ENCODE measurements at regions not wholly inside any gene's neighbourhood (a gene's known extent, or its start where the extent isn't known, plus 50 kb on each side); places are given as distances from the start of the nearest gene placed in this dataset.

GRCh38 chr11:112367461-112367860 is 106.8 kb upstream of the PLET1 start:
- TF ChIP-seq, protein P1, sequence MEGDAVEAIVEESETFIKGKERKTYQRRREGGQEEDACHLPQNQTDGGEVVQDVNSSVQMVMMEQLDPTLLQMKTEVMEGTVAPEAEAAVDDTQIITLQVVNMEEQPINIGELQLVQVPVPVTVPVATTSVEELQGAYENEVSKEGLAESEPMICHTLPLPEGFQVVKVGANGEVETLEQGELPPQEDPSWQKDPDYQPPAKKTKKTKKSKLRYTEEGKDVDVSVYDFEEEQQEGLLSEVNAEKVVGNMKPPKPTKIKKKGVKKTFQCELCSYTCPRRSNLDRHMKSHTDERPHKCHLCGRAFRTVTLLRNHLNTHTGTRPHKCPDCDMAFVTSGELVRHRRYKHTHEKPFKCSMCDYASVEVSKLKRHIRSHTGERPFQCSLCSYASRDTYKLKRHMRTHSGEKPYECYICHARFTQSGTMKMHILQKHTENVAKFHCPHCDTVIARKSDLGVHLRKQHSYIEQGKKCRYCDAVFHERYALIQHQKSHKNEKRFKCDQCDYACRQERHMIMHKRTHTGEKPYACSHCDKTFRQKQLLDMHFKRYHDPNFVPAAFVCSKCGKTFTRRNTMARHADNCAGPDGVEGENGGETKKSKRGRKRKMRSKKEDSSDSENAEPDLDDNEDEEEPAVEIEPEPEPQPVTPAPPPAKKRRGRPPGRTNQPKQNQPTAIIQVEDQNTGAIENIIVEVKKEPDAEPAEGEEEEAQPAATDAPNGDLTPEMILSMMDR (IDR thresholded peaks at IDR 0.05; ENCODE audit: insufficient read depth, low read length, severe bottlenecking), result no peak
- Histone ChIP-seq H3K4me3 (ENCODE audit: low read depth, low read length) (no peak overlapping the region), H3K36me3 (ENCODE audit: control insufficient read depth, insufficient read depth, low read length) (no peaks in the 10 kb centered on the region), H3K27me3 (ENCODE audit: control insufficient read depth, insufficient read depth, low read length) (no peaks in the 10 kb centered on the region)
- no peak for FAIRE-seq
- no peak for DNase-seq (ENCODE audit: low read depth)

GRCh38 chr11:112367895-112368294 is 107.2 kb upstream of the PLET1 start:
- Histone ChIP-seq H3K4me3 (ENCODE audit: low read depth, low read length) (no peak overlapping the region), H3K36me3 (ENCODE audit: control insufficient read depth, insufficient read depth, low read length) (no peaks in the 10 kb centered on the region), H3K27me3 (ENCODE audit: control insufficient read depth, insufficient read depth, low read length) (no peaks in the 10 kb centered on the region)
- DNase-seq (ENCODE audit: low read depth), result no peak
- no peak for FAIRE-seq
- TF ChIP-seq, protein P1 (IDR thresholded peaks at IDR 0.05; ENCODE audit: insufficient read depth, low read length, severe bottlenecking), result no peak

DNA sequence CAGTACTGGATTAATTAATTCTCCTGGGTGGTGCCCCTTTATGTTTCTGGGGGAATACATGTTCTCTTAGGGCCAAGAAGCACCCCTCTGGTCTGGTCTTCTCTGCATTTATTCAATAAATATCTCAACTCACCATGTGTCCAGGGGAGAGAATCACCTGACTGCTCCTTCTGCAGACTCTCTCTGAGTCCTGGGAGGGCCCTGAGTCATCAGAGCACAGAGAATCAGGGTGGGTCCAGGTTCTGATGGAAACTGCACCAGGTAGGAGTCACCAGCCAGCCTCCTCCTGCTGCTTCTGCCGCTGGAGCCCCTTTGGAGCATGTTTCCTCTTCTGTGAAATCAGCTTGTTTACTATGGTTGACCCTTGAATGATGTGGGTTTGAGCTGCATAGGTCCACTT is 107.7 kb upstream of the PLET1 start:
- H3K27me3 ChIP-seq (ENCODE audit: control insufficient read depth, insufficient read depth, low read length), result no peaks in the 10 kb centered on the region
- peak; percentile 64 for DNase-seq (ENCODE audit: low read depth)
- H3K36me3 ChIP-seq (ENCODE audit: control insufficient read depth, insufficient read depth, low read length), result no peaks in the 10 kb centered on the region
- FAIRE-seq, result no peak
- no peak overlapping the region for H3K4me3 ChIP-seq (ENCODE audit: low read depth, low read length)
- TF ChIP-seq, protein P1 (IDR thresholded peaks at IDR 0.05; ENCODE audit: insufficient read depth, low read length, severe bottlenecking), result no peak

DNA sequence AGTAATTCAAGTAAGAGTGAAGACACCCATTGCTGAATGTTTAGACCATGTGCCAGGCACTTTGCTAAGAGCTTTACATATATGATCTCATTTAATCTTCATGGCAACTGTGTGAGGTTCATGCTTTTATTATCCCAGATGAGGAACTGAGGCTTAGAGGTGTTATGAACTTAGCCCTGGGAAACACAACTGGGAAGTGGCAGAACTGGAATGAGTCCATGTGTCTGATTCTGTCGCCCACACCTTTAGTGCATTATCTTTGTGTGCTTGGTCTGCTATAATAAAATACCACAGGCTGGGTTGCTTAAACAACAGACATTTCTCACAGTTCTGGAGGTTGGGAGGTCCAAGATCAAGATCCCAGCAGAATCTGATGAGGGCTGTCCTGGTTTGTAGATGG is 108.7 kb upstream of the PLET1 start:
- no peak for FAIRE-seq
- no peaks in the 10 kb centered on the region for H3K27me3 ChIP-seq (ENCODE audit: control insufficient read depth, insufficient read depth, low read length)
- no peak overlapping the region for H3K4me3 ChIP-seq (ENCODE audit: low read depth, low read length)
- H3K36me3 ChIP-seq (ENCODE audit: control insufficient read depth, insufficient read depth, low read length), result no peaks in the 10 kb centered on the region
- TF ChIP-seq, protein P1 (IDR thresholded peaks at IDR 0.05; ENCODE audit: insufficient read depth, low read length, severe bottlenecking), result no peak
- DNase-seq (ENCODE audit: low read depth), result no peak

DNA sequence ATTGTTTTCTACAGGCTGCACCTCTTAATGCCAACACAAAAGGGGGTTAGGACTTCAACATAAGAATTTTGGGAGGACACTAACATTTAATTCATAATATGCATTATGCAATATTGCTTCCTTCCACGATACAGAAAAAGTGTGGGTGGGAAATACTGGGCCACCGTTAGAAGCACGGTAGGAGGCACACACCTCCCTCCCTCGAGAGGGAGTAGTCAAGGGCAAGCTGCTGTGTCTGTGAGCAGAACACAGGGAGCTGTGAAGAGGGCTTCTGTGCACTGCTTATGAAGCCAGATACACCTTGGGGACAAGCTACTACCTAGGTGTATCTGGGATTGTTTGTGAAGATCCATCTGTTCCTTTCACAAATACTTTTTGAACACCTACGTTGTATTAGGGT is 109.3 kb upstream of the PLET1 start:
- H3K27me3 ChIP-seq (ENCODE audit: control insufficient read depth, insufficient read depth, low read length), result no peaks in the 10 kb centered on the region
- no peak for DNase-seq (ENCODE audit: low read depth)
- H3K4me3 ChIP-seq (ENCODE audit: low read depth, low read length), result no peak overlapping the region
- no peaks in the 10 kb centered on the region for H3K36me3 ChIP-seq (ENCODE audit: control insufficient read depth, insufficient read depth, low read length)
- no peak for FAIRE-seq
- TF ChIP-seq, protein P1 (IDR thresholded peaks at IDR 0.05; ENCODE audit: insufficient read depth, low read length, severe bottlenecking), result no peak

- no peaks in the 10 kb centered on the region for H3K36me3 ChIP-seq (ENCODE audit: control insufficient read depth, insufficient read depth, low read length)
- H3K4me3 ChIP-seq (ENCODE audit: low read depth, low read length), result no peak overlapping the region
- FAIRE-seq (no peak), DNase-seq (ENCODE audit: low read depth) (no peak)
- TF ChIP-seq, protein P1 (IDR thresholded peaks at IDR 0.05; ENCODE audit: insufficient read depth, low read length, severe bottlenecking), result no peak
- H3K27me3 ChIP-seq (ENCODE audit: control insufficient read depth, insufficient read depth, low read length), result no peaks in the 10 kb centered on the region
Observed at GRCh38 chr11:112374486-112375140, 114.0 kb upstream of the PLET1 start.

Measured in bronchial epithelial cell (primary cell).